NCI-H2107 (cell line): ENCODE measurements at regions not wholly inside any gene's neighbourhood (a gene's known extent, or its start where the extent isn't known, plus 50 kb on each side); places are given as distances from the start of the nearest gene placed in this dataset.

Source experiments
- DNase-seq: peaks from one replicate; lab custom pipeline; 2025; lab: John Stamatoyannopoulos, UW

GRCh38 chr10:10471758-10472157 is 545.9 kb upstream of the CELF2 start:
- DNase-seq, result no peak

GRCh38 chr10:10475812-10476211 is 541.9 kb upstream of the CELF2 start:
- no peak for DNase-seq

GRCh38 chr10:10477844-10478243 is 539.8 kb upstream of the CELF2 start:
- no peak for DNase-seq

GRCh38 chr10:10479465-10479864 is 538.2 kb upstream of the CELF2 start:
- no peak for DNase-seq

- DNase-seq, result no peak
Observed at GRCh38 chr10:10482613-10483012, 535.1 kb upstream of the CELF2 start.

- DNase-seq, result no peak
Observed at GRCh38 chr10:10489076-10489475, 528.6 kb upstream of the CELF2 start.

GRCh38 chr10:10489805-10490571 is 527.7 kb upstream of the CELF2 start:
- DNase-seq, result no peak

- no peak for DNase-seq
Observed at GRCh38 chr10:10490581-10490980, 527.1 kb upstream of the CELF2 start.

- DNase-seq, result no peak
Observed at GRCh38 chr10:10492420-10492819, 525.3 kb upstream of the CELF2 start.

- no peak for DNase-seq
Observed at GRCh38 chr10:10493833-10494232, 523.8 kb upstream of the CELF2 start.

GRCh38 chr10:10497245-10497644 is 520.4 kb upstream of the CELF2 start:
- DNase-seq, result no peak

GRCh38 chr10:10498781-10499180 is 518.9 kb upstream of the CELF2 start:
- DNase-seq, result no peak

GRCh38 chr10:10499839-10500238 is 517.8 kb upstream of the CELF2 start:
- DNase-seq, result no peak

GRCh38 chr10:10500937-10501336 is 516.7 kb upstream of the CELF2 start:
- no peak for DNase-seq

GRCh38 chr10:10503772-10504171 is 513.9 kb upstream of the CELF2 start:
- no peak for DNase-seq

GRCh38 chr10:10508211-10508610 is 509.5 kb upstream of the CELF2 start:
- DNase-seq, result no peak

GRCh38 chr10:10510179-10510578 is 507.5 kb upstream of the CELF2 start:
- no peak for DNase-seq

- DNase-seq, result no peak
Observed at GRCh38 chr10:10513067-10513466, 504.6 kb upstream of the CELF2 start.

GRCh38 chr10:10513898-10514297 is 503.8 kb upstream of the CELF2 start:
- DNase-seq, result no peak

- DNase-seq, result no peak
Observed at GRCh38 chr10:10514797-10515196, 502.9 kb upstream of the CELF2 start.

GRCh38 chr10:10515479-10516204 is 502.0 kb upstream of the CELF2 start:
- no peak for DNase-seq

GRCh38 chr10:10516346-10517130 is 501.1 kb upstream of the CELF2 start:
- DNase-seq, result no peak

- no peak for DNase-seq
Observed at GRCh38 chr10:10517866-10518265, 499.8 kb upstream of the CELF2 start.
